Inflammatory macrophage treated with lipopolysaccharide for 4 hours (primary cell): ENCODE measurements at regions not wholly inside any gene's neighbourhood (a gene's known extent, or its start where the extent isn't known, plus 50 kb on each side); places are given as distances from the start of the nearest gene placed in this dataset.
"Not testable (repeated sequence)": the region's sequence is repeated elsewhere in the genome, so short reads cannot be mapped to it uniquely, and the experiment has no call there.

Experiments used
- DNase-seq: peaks from one replicate; pipeline ENCODE4 v3.0.0-alpha.2; 2020

DNA sequence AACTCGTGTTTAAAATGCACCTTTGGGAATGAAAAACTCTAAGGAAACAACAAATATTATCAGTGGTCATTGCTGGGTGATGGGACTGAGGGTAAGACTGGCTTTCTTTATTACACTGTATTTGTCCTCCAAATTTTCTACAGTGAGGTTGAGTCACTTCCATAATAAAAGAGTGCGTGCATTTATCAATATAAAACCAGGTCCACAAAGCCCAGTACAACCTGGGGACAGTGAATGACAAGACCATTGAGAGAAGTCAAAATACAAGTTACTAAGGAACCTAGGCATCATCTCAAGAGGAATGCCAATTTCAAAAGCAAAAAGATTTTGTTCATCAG lies 76.4 kb downstream of the MAGED4 start:
- no peak for DNase-seq

DNA sequence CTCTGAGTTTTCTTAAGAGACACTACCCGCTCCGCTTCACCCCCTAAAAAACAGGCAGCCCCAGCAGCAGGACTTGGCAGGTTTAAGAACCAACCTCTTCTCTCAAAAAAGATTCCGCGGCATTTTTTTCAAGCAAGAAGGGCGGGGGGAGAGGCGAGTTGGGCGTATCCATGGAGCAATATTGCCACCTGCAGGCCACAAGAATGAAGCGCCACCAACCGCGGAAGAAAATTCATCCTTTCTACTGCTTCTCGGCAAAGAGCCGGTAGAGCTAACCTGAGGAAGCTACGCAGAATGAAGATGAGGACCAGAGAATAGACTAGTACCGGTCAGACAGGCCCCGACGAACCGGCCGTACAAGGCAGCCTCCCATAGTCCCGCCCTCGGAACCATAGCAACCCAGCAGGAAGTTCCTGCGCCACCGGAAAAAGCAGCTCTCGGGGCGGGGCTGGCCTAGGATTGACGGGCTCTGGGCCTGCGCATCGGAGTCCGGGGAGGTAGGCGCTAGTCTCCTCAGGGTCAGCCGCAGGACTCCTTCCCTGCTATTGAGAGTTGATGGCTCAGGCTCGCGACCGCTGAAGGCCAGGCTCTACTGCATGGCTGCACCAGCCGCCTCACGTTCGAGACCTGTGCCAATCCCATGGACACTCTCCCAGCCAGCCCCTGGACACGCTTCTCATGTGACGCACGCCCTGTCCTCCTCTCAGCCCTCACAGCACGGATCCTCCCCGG lies 76.9 kb downstream of the MAGED4 start:
- peak; percentile 84 for DNase-seq

DNA sequence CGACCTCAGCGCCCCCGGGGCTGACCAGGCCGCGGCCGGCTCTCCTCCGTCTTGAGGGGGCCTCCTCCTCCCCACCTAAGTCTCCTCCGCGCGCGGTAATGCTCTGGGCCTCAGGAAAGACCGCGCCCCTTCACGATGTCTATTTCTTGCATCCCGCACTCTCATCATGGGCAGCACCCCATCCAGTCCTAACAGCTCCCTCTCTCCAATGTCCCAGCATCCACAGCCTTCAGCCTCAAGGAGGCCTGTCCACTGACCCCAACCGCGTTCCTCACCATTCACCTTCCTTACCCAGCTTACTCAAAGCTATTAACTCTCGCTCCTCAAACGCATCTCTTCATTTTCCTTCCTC lies 77.5 kb downstream of the MAGED4 start:
- DNase-seq: no peak

DNA sequence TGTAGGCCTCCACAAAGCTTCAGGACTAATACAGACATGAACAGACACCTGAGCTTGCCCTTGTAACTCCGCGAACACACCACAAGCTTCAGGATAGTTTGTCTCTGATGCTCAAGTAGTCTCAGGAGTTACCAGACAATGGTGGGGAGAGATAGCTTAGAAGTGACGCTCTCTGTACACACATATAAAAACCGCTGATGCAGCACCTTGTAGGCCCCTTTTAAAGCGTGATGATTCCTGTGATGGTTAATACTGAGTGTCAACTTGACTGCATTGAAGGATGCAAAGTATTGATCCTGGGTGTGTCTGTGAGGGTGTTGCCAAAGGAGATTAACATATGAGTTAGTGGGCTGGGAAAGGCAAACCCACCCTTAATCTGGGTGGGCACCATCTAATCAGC lies 78.7 kb downstream of the MAGED4 start:
- DNase-seq: no peak

DNA sequence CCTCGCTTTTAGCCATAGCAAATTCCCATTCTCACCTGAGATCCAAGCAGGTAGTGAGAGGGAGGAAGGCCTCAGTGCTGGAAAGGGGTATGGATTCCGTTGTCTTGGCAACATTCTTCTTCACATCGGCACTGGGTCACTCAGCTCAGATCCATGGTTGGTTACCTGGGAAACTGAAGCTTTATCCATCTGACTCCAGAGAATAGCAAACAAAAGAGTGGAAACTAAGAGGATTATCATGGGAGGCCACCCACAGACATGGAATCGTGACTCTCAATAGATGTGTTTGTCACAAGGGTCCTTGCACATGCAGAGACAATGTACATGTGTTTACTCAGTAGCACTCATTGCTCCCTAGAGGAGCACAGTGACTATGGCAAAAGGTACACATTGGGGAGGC lies 81.0 kb downstream of the MAGED4 start:
- DNase-seq: no peak

DNA sequence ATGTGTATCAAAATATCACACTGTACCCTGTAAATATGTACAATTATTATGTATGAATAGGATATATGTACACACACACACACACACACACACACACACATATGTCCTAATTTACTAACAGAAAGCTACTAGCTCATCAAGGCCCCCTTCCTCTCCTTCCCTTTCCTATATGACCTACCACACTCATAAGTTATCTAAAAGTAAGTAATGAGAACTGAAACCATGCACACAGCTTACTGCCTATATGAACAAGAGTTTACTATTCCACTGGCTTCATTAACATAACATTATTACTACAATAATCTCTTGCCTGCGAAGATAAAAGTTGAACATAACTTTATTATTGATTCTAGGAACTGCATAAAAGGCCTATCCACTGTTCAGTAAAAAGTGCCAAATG lies 83.8 kb downstream of the MAGED4 start:
- not testable (repeated sequence) for DNase-seq

DNA sequence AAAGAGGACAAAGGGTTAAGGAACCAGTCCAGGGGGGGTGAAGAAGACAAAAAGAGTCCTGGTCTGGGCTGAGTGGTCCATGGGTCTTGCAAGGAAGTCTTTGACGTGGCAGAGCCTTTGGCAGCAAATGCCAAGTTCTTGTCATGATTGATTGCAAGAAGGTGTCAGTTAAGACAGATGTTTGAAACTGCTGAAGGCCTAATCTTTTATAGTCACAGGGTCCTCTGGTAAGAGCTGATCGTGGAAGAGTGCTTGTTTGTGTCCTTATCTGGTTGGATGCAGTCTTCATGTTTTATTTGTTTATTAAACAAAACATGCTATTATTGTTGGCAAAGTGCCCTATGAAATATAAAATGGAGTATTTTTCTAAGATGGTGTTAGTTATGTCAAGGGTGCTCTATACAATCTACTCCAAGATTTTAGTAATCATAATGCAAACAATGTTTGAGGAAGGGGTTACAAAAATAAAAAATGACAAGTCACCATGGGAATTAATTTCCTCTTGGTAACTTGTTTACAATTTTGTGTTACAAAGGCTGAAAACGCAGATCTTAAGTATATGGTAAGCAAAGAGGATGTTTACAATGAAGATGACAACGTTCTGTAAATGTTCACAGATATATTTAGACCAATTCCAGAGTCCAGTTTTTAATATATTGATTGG lies 85.9 kb downstream of the MAGED4 start:
- DNase-seq: no peak

DNA sequence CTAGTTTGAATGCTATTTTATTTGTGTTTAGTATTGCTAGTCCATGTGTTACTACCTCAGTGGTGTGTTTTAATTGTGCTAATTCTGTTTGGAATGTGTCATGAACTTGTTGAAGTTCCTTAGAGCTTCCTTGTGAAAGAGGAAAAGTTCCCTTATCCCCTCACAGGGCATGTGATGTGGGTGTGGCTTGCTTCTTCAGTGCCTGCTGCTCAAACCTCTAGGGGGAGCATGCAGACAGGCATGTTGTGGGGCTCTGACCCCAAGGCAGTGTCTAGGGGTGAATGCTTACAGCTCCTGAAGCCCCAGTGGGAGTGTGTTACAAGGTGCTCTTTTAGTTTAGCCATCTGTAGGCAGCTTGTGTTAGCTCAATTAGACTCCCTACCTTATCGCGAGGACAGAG lies 86.5 kb downstream of the MAGED4 start:
- DNase-seq: peak; percentile 27

DNA sequence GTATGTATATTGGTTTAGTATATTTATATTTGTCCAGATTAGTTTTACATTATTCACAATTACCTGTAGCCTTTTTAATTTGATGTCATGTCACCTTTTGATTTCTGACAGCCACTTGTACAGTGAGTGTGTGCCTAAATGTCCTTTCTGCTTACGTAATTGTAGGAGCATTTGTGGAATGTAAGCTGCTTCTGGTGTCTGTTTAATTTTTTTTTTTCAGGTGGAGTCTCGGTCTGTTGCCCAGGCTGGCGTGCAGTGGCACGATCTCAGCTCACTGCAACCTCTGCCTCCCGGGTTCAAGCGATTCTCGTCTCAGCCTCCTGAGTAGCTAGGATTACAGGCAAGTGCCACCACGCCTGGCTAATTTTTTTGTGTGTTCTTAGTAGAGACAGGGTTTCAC lies 91.2 kb upstream of the XAGE2 start:
- no peak for DNase-seq

DNA sequence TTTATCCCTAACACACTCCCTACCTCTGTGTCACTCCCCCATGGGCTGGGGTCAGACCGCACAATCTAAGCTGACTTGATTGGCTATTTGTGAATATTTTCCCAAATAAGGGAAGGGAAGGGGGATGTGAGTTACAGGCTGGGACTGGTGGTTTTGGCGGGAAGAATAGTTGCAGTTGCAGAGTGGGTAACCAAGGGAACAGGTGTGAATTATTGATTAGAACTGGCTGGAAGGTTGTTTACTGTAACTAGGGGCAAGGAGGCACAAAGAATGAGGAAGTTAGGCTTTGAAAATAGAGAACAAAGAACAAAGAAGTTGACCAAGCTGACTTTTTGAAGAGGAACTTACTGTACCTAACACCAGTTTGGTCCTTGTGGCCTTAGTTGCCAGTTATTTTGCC lies 88.0 kb upstream of the XAGE2 start:
- DNase-seq: no peak

DNA sequence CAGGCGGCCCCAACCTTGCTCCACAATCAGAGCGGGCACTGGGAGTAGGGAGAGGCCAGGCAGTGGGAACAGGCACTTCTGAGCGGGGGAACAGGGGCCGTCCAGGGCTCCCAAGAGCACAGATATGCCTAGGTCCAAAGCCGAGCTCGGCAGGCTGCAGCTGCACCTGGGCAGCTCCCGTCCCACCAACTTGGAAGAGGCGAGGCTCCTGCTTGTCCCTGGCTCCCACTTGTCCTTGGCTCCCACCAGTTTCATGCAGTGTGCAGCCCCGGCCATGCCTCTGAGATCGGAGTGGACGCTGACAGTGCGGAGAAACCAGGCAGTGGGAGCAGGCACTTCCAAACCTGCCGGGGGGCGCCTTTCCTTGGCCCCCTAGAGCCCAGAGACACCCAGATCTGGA lies 84.0 kb upstream of the XAGE2 start:
- DNase-seq: no peak

DNA sequence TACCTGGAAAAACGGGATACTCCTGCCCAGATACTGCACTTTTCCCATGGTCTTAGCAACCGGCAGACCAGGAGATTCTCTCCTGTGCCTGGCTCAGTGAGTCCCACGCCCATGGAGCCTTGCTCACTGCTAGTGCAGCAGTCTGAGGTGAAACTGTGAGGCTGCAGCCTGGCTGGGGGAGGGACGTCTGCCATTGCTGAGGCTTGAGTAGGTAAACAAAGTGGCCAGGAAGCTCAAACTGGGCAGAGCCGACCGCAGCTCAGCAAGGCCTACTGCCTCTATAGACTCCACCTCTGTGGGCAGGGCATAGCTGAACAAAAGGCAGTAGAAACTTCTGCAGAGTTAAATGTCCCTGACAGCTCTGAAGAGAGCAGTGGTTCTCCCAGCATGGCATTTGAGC lies 69.9 kb upstream of the XAGE2 start:
- DNase-seq: not testable (repeated sequence)

DNA sequence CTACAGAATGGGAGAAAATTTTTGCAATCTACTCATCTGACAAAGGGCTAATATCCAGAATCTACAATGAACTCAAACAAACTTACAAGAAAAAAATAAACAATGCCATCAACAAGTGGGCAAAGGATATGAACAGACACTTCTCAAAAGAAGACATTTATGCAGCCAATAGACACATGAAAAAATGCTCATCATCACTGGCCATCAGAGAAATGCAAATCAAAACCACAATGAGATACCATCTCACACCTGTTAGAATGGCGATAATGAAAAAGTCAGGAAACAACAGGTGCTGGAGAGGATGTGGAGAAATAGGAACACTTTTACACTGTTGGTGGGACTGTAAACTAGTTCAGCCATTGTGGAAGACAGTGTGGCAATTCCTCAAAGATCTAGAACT lies 60.3 kb upstream of the XAGE2 start:
- not testable (repeated sequence) for DNase-seq
